Limb (tissue), 2 donors: ENCODE measurements at regions not wholly inside any gene's neighbourhood (a gene's known extent, or its start where the extent isn't known, plus 50 kb on each side); places are given as distances from the start of the nearest gene placed in this dataset.

Source experiments
- DNase-seq, 2 donors: peaks; one replicate each; pipeline ENCODE4 v3.0.0-alpha.2; 2016; ENCODE audit errors: extremely low spot score in 2 of 2

GRCh38 chr10:2278363-2278762 lies 541.0 kb upstream of the ADARB2 start:
- DNase-seq: no peak

GRCh38 chr10:2263561-2263960 lies 526.2 kb upstream of the ADARB2 start:
- no peak for DNase-seq

- DNase-seq: no peak
These were observed 525.6 kb upstream of the ADARB2 start for GRCh38 chr10:2262878-2263277.

- DNase-seq: no peak
These were observed 525.0 kb upstream of the ADARB2 start for GRCh38 chr10:2262333-2262732.

DNA sequence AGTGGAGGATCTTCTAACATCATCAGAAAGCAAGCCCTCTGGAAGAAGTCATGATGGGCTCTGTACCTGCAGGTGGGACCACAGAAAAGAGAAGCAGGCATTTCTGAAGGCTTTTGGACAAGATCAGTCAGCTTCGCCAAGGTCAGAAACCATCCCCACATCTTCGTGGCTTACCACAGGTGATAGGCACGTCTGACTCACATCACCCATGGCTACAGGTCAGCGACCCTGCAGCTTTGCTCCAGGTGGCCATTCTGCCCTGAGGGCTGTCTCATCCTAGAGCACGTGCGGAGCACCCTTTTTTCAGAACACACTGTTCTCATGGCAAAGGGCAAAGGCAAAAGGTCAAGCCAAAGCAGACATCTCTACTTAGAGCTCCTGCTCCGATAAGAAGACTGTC lies 518.9 kb upstream of the ADARB2 start:
- DNase-seq: no peak

- DNase-seq: no peak
These were observed 514.8 kb upstream of the ADARB2 start for GRCh38 chr10:2252096-2252495.

GRCh38 chr10:2251631-2252030 lies 514.3 kb upstream of the ADARB2 start:
- DNase-seq: no peak

DNA sequence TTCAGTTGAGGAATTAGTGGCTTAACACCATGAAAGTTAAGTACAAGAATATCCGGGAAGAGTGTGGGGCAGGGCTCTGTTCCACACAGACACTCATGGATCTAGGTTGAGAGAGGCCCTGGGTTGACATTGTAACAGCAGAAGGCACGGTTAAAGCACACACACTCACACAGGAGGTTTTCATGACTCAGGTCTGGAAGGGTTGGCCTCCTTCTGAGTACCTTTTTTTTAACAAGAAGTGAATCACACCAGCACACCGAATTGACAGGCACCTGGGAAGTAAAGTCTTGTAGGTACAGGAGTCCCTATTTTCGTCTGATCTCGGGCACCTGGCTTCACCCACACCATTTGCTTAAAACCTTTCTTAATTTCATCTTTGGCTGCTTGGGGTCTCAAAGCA lies 509.4 kb upstream of the ADARB2 start:
- no peak for DNase-seq

DNA sequence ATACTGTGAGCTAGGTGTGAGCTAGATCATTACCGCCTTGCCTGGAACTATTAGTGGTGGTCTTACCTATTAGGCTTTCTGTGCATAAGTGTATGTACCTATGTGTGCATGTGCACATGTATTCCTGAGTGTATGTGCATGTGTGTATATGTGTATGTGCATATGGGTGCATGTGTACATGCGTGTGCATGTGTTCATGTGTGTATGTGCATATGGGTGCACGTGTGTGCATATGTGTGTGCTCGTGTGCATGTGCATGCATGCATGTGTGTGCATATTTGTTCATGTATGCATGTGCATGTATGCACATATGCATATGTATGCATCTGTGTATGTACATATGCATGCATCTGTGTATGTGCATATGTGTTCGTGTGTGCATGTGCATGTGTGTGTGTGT lies 508.3 kb upstream of the ADARB2 start:
- no peak for DNase-seq

DNA sequence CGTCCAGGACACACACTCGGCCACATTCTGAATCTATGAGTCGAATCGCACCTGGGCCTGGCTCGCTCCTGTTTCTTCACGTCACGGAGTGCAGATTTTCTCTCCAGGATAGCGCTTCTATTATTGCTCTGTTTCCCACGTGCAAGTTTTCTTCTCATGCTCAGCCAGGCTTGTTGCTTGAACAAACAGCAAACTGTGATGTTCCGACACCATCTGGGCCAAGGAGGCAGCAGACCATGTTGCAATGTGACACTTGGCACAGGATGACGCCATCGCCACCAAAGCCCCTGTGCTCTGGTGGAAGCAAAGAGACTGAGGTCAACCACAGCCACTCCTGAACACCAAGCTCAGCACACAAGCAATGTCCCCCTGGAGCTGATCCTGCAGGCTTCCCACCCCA lies 507.1 kb upstream of the ADARB2 start:
- no peak for DNase-seq

- DNase-seq: no peak
These were observed 499.6 kb upstream of the ADARB2 start for GRCh38 chr10:2236876-2237275.

DNA sequence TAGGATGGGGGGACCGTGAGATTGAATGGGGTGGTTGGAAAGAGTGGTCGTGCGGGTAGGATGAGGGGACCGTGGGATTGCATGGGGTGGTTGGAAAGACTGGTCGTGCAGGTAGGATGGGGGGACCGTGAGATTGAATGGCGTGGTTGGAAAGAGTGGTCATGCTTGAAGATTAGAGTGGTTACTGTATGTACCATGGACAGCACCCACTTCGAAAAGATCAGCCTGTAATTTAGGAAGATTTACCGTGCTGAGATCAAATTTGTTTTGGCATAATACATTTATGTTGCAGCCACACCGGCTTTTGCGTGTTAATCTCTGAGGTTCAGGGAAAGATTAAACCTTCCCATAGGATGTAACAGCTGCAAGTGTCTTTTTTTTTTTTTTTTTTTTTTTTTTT lies 495.2 kb upstream of the ADARB2 start:
- DNase-seq: no peak

- no peak for DNase-seq
These were observed 493.2 kb upstream of the ADARB2 start for GRCh38 chr10:2230478-2230877.

- no peak for DNase-seq
These were observed 491.1 kb upstream of the ADARB2 start for GRCh38 chr10:2228320-2228901.

DNA sequence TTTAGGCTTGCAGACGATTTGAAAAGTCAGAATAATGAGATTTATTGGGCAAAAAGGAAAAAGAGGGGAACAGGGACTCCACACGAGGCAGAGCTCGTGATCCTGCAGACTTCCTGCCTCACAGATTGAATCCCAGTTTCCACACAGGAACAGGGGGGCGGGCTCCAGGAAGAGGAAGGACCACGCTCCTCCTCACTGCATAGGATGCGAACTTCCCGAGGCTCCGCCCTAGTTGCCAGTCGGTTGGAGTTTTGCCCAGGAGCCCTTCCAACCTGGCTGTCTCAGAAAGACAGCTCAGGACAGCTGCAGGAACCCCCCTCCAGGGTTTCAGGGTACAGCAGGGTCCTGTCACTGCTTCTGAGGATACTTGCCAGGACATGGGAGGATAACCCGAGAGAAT lies 488.3 kb upstream of the ADARB2 start:
- no peak for DNase-seq

DNA sequence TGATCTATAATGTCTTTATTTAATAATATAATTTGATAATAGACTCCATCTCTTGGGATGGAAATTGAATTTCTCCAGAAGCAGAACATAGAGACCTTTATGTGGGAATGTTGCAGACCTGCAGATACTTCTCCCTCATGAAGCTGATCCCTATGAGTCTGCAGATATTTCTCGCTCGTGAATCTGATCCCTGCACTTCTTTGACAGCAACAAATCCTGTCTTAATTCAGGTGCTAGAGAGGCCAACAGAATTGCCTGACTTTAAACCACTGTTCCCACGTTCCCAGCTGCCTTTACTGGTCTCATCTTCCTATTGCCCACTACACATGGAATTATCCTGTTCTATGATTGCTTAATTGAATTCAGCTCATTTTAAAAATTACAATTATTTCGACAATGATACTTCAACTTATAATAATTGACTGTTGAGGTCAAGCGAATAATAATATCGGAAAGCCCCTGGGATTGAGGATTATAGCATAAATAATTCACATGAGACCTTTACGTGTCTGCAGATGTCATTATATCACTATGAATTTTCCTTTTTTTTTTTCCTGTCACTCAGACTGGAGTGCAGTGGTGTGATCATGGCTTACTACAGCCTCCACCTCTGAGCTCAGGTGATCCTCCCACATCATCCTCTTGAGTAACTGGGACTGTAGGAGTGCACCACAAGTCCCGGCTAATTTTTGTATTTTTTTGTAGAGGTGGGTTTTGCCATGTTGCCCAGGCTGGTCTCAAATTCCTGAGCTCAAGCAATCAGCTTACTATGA lies 486.4 kb upstream of the ADARB2 start:
- no peak for DNase-seq

GRCh38 chr10:2222631-2223030 lies 485.3 kb upstream of the ADARB2 start:
- no peak for DNase-seq

GRCh38 chr10:2214805-2215204 lies 477.5 kb upstream of the ADARB2 start:
- DNase-seq: no peak

DNA sequence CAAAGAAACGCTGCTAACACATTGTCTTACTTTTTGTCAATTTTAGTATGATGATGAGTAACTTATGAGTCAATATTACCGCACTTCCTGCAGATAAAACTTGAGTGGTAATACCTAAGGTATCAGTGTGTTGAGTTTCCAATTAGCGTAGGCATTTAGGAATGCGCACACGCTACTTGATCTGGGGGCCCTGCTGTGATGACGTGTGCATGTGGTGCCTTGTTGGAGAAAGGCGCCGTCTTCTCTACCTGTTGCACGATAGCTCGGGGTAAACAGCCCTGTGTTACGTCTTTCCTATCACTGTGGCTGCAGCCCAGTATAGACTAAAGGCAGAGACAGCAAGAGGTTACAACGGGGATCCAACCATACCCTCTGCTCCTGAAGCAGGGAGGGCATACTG lies 476.8 kb upstream of the ADARB2 start:
- DNase-seq: no peak

DNA sequence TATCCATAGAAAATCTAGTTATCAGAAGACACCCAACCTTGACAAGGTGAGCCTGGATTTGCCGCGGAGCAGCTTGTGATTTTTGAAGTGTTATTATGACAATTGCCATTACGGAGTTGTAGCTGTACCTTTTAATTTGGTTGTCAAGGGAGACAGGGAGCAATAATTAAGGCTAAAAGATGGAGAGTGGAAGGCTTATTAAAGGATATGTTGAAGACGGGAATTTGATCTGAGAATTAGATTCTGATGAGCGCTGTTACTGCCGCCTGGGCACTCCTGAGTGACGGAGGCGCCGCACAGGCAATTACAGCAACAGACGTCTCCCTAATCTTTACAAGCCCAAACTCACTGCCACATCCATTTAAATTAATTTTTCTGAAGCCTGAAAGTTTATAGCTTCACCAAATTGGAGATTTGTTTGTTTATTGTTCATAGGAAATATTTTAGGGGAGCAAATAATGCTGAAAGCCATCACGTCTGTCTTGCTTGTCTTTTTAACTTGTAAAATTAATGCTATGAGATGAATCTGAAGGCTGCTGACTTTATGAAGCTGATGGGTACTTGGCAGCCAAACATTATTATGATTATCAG lies 475.0 kb upstream of the ADARB2 start:
- no peak for DNase-seq

GRCh38 chr10:2210088-2210487 lies 472.8 kb upstream of the ADARB2 start:
- no peak for DNase-seq

DNA sequence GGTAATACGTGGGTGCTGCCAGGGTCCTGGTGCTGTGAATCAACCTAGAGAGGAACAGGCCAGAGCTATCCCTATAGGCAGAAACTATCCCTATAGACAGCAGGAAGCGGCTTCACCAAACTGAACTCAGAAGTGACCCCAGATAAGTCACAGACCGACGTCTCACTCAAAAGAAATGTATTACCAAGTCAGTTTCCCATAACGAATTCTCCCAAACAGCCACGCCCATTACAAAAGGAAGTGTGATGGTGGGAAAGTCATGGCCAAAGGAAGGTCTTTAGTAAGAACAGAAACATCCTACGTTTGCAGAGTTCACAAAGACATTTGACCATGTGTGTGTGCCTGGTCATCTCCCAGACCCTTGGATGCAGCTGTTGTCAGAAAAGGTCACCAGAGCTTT lies 470.8 kb upstream of the ADARB2 start:
- no peak for DNase-seq

GRCh38 chr10:2207246-2207922 lies 470.1 kb upstream of the ADARB2 start:
- no peak for DNase-seq
